Mesendoderm (in vitro differentiated cells): ENCODE measurements at regions not wholly inside any gene's neighbourhood (a gene's known extent, or its start where the extent isn't known, plus 50 kb on each side); places are given as distances from the start of the nearest gene placed in this dataset.

Experiments
- DNase-seq: peaks from one replicate; pipeline ENCODE4 v3.0.0; 2013
- H2AK5ac ChIP-seq: 2 replicates; pipeline ENCODE4 v1.6.1; 2013; ENCODE audit warnings: low read length, inconsistent platforms
- H2BK120ac ChIP-seq: 2 replicates; pipeline ENCODE4 v1.6.1; 2013; ENCODE audit warnings: low read depth, mild to moderate bottlenecking, low read length, moderate library complexity, mixed read lengths
- H2BK15ac ChIP-seq: replicated peaks from 2 replicates; pipeline ENCODE4 v1.6.1; 2013; ENCODE audit warnings: low read depth, mild to moderate bottlenecking, moderate library complexity
- H2BK5ac ChIP-seq: 2 replicates; pipeline ENCODE4 v1.6.1; 2013; ENCODE audit warnings: low read length, inconsistent platforms
- H3K18ac ChIP-seq: 2 replicates; pipeline ENCODE4 v1.6.1; 2013; ENCODE audit warnings: mild to moderate bottlenecking, low read length, mixed read lengths
- H3K23ac ChIP-seq: one replicate; pipeline ENCODE4 v1.6.1; 2013; ENCODE audit warnings: low read length
- H3K27ac ChIP-seq: 2 replicates; pipeline ENCODE4 v1.5.1; 2013; ENCODE audit warnings: low read depth, mild to moderate bottlenecking, inconsistent platforms, low read length, moderate library complexity
- H3K27me3 ChIP-seq: 2 replicates; pipeline ENCODE4 v1.6.1; 2013; ENCODE audit warnings: low read length, control low read depth, mild to moderate bottlenecking, inconsistent platforms; ENCODE audit not compliant: insufficient read depth, poor library complexity
- H3K36me3 ChIP-seq: 2 replicates; pipeline ENCODE4 v1.6.1; 2013; ENCODE audit warnings: low read length, inconsistent platforms; ENCODE audit not compliant: control insufficient read depth, insufficient read depth
- H3K4ac ChIP-seq: one replicate; pipeline ENCODE4 v1.6.1; 2013; ENCODE audit warnings: low read depth, mild to moderate bottlenecking, low read length, moderate library complexity
- H3K4me1 ChIP-seq: 2 replicates; pipeline ENCODE4 v1.6.1; 2013; ENCODE audit warnings: low read depth, low read length, inconsistent platforms; ENCODE audit not compliant: control insufficient read depth
- H3K4me2 ChIP-seq: 2 replicates; pipeline ENCODE4 v1.6.1; 2013; ENCODE audit warnings: low read length
- H3K4me3 ChIP-seq: 2 replicates; pipeline ENCODE4 v1.5.1; 2013; ENCODE audit warnings: mild to moderate bottlenecking, low read length
- H3K56ac ChIP-seq: one replicate; pipeline ENCODE4 v1.6.1; 2013; ENCODE audit warnings: low read length
- H3K79me1 ChIP-seq: 2 replicates; pipeline ENCODE4 v1.6.1; 2013; ENCODE audit warnings: low read length, inconsistent platforms
- H3K79me2 ChIP-seq: 2 replicates; pipeline ENCODE4 v1.6.1; 2013; ENCODE audit warnings: mild to moderate bottlenecking, low read length; ENCODE audit not compliant: control insufficient read depth, insufficient read depth
- H3K9ac ChIP-seq: 2 replicates; pipeline ENCODE4 v1.6.1; 2013; ENCODE audit warnings: low read length, inconsistent platforms
- H4K5ac ChIP-seq: one replicate; pipeline ENCODE4 v1.6.1; 2013; ENCODE audit warnings: low read length
- H4K8ac ChIP-seq: one replicate; pipeline ENCODE4 v1.6.1; 2013; ENCODE audit warnings: low read depth, mild to moderate bottlenecking, control low read depth, low read length, moderate library complexity
- WGBS: extraction: QIAGEN DNeasy Blood & Tissue Kit; methylation state at CpG from one replicate; pipeline ENCODE4 v1.1.7; 2013; ENCODE audit warnings: low lambda C conversion rate, missing lambda C conversion rate; ENCODE audit not compliant: insufficient coverage; ENCODE audit errors: extremely low coverage; 5-methylcytosine and 5-hydroxymethylcytosine counted together

- Histone ChIP-seq H3K18ac (no peak overlapping the region), H4K8ac (no peak overlapping the region), H2AK5ac (no peak overlapping the region), H3K9ac (no peak overlapping the region), H4K5ac (no peak overlapping the region), H3K4ac (no peak overlapping the region), H3K36me3 (no peaks in the 10 kb centered on the region), H3K79me1 (no peaks in the 10 kb centered on the region), H3K4me2 (no peak overlapping the region), H3K27ac (no peak overlapping the region), H2BK15ac (no peak overlapping the region), H3K23ac (no peak overlapping the region), H3K79me2 (no peaks in the 10 kb centered on the region), H2BK120ac (no peak overlapping the region), H3K27me3 (no peaks in the 10 kb centered on the region), H3K4me3 (no peak overlapping the region), H3K4me1 (peaks cover 3% of the 10 kb centered on the region), H2BK5ac (no peak overlapping the region), H3K56ac (no peak overlapping the region)
- no peak for DNase-seq
- no CpG with 5 or more reads among the region's 10 CpGs for WGBS
These were observed 134.7 kb upstream of the ZNF608 start for GRCh38 chr5:124880903-124881697.

GRCh38 chr5:124883681-124884080 is 137.2 kb upstream of the ZNF608 start:
- no peak for DNase-seq
- no peak overlapping the region for H3K4ac ChIP-seq
- H3K4me2 ChIP-seq: no peak overlapping the region
- H3K36me3 ChIP-seq: no peaks in the 10 kb centered on the region
- H4K8ac ChIP-seq: no peak overlapping the region
- H2BK120ac ChIP-seq: no peak overlapping the region
- no peaks in the 10 kb centered on the region for H3K27me3 ChIP-seq
- no peak overlapping the region for H3K27ac ChIP-seq
- H3K4me3 ChIP-seq: no peak overlapping the region
- H3K79me1 ChIP-seq: no peaks in the 10 kb centered on the region
- WGBS: no CpG with 5 or more reads among the region's 3 CpGs
- no peak overlapping the region for H2AK5ac ChIP-seq
- no peak overlapping the region for H3K9ac ChIP-seq
- H2BK15ac ChIP-seq: no peak overlapping the region
- H4K5ac ChIP-seq: no peak overlapping the region
- H3K23ac ChIP-seq: no peak overlapping the region
- H2BK5ac ChIP-seq: no peak overlapping the region
- H3K56ac ChIP-seq: no peak overlapping the region
- no peak overlapping the region for H3K18ac ChIP-seq
- no peaks in the 10 kb centered on the region for H3K79me2 ChIP-seq
- no peaks in the 10 kb centered on the region for H3K4me1 ChIP-seq

GRCh38 chr5:124884114-124884513 is 137.7 kb upstream of the ZNF608 start:
- no peaks in the 10 kb centered on the region for H3K27me3 ChIP-seq
- H3K79me1 ChIP-seq: no peaks in the 10 kb centered on the region
- no peak overlapping the region for H3K18ac ChIP-seq
- H3K4me1 ChIP-seq: peaks cover 3% of the 10 kb centered on the region
- H3K4me2 ChIP-seq: no peak overlapping the region
- no peak overlapping the region for H2AK5ac ChIP-seq
- no peak overlapping the region for H4K8ac ChIP-seq
- no peaks in the 10 kb centered on the region for H3K79me2 ChIP-seq
- H3K9ac ChIP-seq: no peak overlapping the region
- no peak overlapping the region for H2BK120ac ChIP-seq
- H3K56ac ChIP-seq: no peak overlapping the region
- no peak for DNase-seq
- no peak overlapping the region for H3K27ac ChIP-seq
- H3K36me3 ChIP-seq: no peaks in the 10 kb centered on the region
- H2BK15ac ChIP-seq: no peak overlapping the region
- H3K4ac ChIP-seq: no peak overlapping the region
- no peak overlapping the region for H3K4me3 ChIP-seq
- no peak overlapping the region for H3K23ac ChIP-seq
- H4K5ac ChIP-seq: no peak overlapping the region
- H2BK5ac ChIP-seq: no peak overlapping the region
- WGBS: no CpG with 5 or more reads among the region's 6 CpGs

- H4K5ac ChIP-seq: no peak overlapping the region
- no peak overlapping the region for H3K18ac ChIP-seq
- H3K9ac ChIP-seq: no peak overlapping the region
- H3K4me2 ChIP-seq: no peak overlapping the region
- H3K27me3 ChIP-seq: no peaks in the 10 kb centered on the region
- H4K8ac ChIP-seq: no peak overlapping the region
- peaks cover 3% of the 10 kb centered on the region for H3K4me1 ChIP-seq
- no peak overlapping the region for H3K27ac ChIP-seq
- H2BK5ac ChIP-seq: no peak overlapping the region
- H2BK15ac ChIP-seq: no peak overlapping the region
- H3K79me1 ChIP-seq: no peaks in the 10 kb centered on the region
- no peak for DNase-seq
- no peaks in the 10 kb centered on the region for H3K36me3 ChIP-seq
- no peak overlapping the region for H3K56ac ChIP-seq
- WGBS: no CpG with 5 or more reads among the region's 2 CpGs
- no peak overlapping the region for H3K4ac ChIP-seq
- H3K79me2 ChIP-seq: no peaks in the 10 kb centered on the region
- H2AK5ac ChIP-seq: no peak overlapping the region
- H3K23ac ChIP-seq: no peak overlapping the region
- no peak overlapping the region for H2BK120ac ChIP-seq
- no peak overlapping the region for H3K4me3 ChIP-seq
These were observed 139.1 kb upstream of the ZNF608 start for GRCh38 chr5:124885490-124885889.

GRCh38 chr5:124887223-124887622 is 140.8 kb upstream of the ZNF608 start:
- DNase-seq: peak; percentile 32
- no peak overlapping the region for H2BK120ac ChIP-seq
- H4K8ac ChIP-seq: no peak overlapping the region
- H3K4me3 ChIP-seq: no peak overlapping the region
- H3K27me3 ChIP-seq: no peaks in the 10 kb centered on the region
- H3K36me3 ChIP-seq: no peaks in the 10 kb centered on the region
- H3K4me2 ChIP-seq: no peak overlapping the region
- no peak overlapping the region for H3K27ac ChIP-seq
- no peaks in the 10 kb centered on the region for H3K79me1 ChIP-seq
- H3K9ac ChIP-seq: no peak overlapping the region
- H2BK15ac ChIP-seq: no peak overlapping the region
- no peaks in the 10 kb centered on the region for H3K79me2 ChIP-seq
- WGBS: no CpG with 5 or more reads among the region's 2 CpGs
- peaks cover 3% of the 10 kb centered on the region for H3K4me1 ChIP-seq
- no peak overlapping the region for H3K23ac ChIP-seq
- H3K56ac ChIP-seq: no peak overlapping the region
- H3K18ac ChIP-seq: no peak overlapping the region
- no peak overlapping the region for H4K5ac ChIP-seq
- no peak overlapping the region for H2BK5ac ChIP-seq
- no peak overlapping the region for H2AK5ac ChIP-seq
- no peak overlapping the region for H3K4ac ChIP-seq

- no peak overlapping the region for H3K9ac ChIP-seq
These were observed 141.6 kb upstream of the ZNF608 start for GRCh38 chr5:124888050-124888506.

More at GRCh38 chr5:124888050-124888506, 141.6 kb upstream of the ZNF608 start:
- Histone ChIP-seq H4K8ac (no peak overlapping the region), H3K79me1 (no peaks in the 10 kb centered on the region), H3K4me3 (no peak overlapping the region), H2AK5ac (no peak overlapping the region), H3K23ac (no peak overlapping the region), H3K79me2 (no peaks in the 10 kb centered on the region), H3K56ac (no peak overlapping the region), H3K4me1 (peaks cover 3% of the 10 kb centered on the region), H3K27me3 (no peaks in the 10 kb centered on the region), H3K27ac (no peak overlapping the region), H3K18ac (no peak overlapping the region), H3K4me2 (no peak overlapping the region), H3K4ac (no peak overlapping the region), H3K36me3 (no peaks in the 10 kb centered on the region), H2BK15ac (peak overlapping the region; percentile 36), H2BK5ac (no peak overlapping the region), H4K5ac (no peak overlapping the region), H2BK120ac (no peak overlapping the region)
- peak; percentile 57 for DNase-seq
- no CpG with 5 or more reads among the region's 6 CpGs for WGBS
